HepG2 (cell line): ENCODE measurements at regions not wholly inside any gene's neighbourhood (a gene's known extent, or its start where the extent isn't known, plus 50 kb on each side); places are given as distances from the start of the nearest gene placed in this dataset.

Source experiments
- ATAC-seq: fragments of 200-7000 bp; cut with Tn5 transposase; 3 replicates; pipeline ENCODE4 v1.9.1; 2020; ENCODE audit warnings: mild to moderate bottlenecking, moderate library complexity
- BruUV-seq: library from RNA; stranded (reverse); fragments of 400-500 nt; replicated peaks from 2 replicates; lab custom pipeline; 2021; lab: Mats Ljungman, UMichigan
- CTCF ChIA-PET: fragments of 300-600 bp; formaldehyde crosslinking; extraction: SDS; loops from one replicate; lab custom pipeline; 2021; ENCODE audit warnings: low total read pairs, inconsistent platforms, low intra/inter-chr PET ratio; lab: Yijun Ruan, JAX
- POLR2A ChIA-PET: fragments of 350-600 bp; sonication (Branson Sonifier 250); formaldehyde crosslinking; loops from one replicate; lab custom pipeline; 2020; ENCODE audit warnings: antibody characterized with exemption, inconsistent platforms; lab: Yijun Ruan, JAX
- DNase-seq: peaks from one replicate; pipeline ENCODE4 v3.0.0-alpha.2; 2015; ENCODE audit warnings: low spot score
- FAIRE-seq: peaks from 3 replicates; lab custom pipeline; 2011; peaks lifted over from hg19 to GRCh38; lab: Jason Lieb, UNC
- H2AFZ ChIP-seq: one replicate; pipeline ENCODE4 v1.6.1; 2011; ENCODE audit warnings: low read length, inconsistent platforms
- H3K27ac ChIP-seq: fragments of 300-600 bp; 3 replicates; pipeline ENCODE4 v1.8.0; 2011; ENCODE audit warnings: mixed run types, mild to moderate bottlenecking, mixed read lengths, low read length, inconsistent platforms; ENCODE audit not compliant: insufficient read depth; ENCODE audit errors: extremely low read length
- H3K27me3 ChIP-seq, 2 experiments: fragments of 200-600 bp in 1 of 2; 2 replicates in 1 of 2; 3 replicates in 1 of 2; pipeline versions ENCODE4 v1.6.0 to v1.8.0; 2011; ENCODE audit warnings: low read length in 2 of 2, mild to moderate bottlenecking in 2 of 2, moderate library complexity in 2 of 2, inconsistent platforms in 1 of 2; ENCODE audit not compliant: insufficient read depth in 2 of 2, control insufficient read depth in 1 of 2
- H3K36me3 ChIP-seq, 2 experiments: fragments of 200-600 bp in 1 of 2; replicated peaks in 1 of 2; 2 replicates in 1 of 2; 3 replicates in 1 of 2; pipeline versions ENCODE4 v1.5.1 to v1.8.0; 2011; ENCODE audit warnings: low read length in 2 of 2, inconsistent platforms in 1 of 2; ENCODE audit not compliant: insufficient read depth in 2 of 2, control insufficient read depth in 1 of 2
- H3K4me1 ChIP-seq: 2 replicates; pipeline ENCODE4 v1.5.1; 2012; ENCODE audit warnings: low read length, inconsistent platforms; ENCODE audit not compliant: insufficient read depth
- H3K4me2 ChIP-seq: 2 replicates; pipeline ENCODE4 v1.6.0; 2011; ENCODE audit warnings: low read depth, low read length, inconsistent platforms
- H3K4me3 ChIP-seq, 3 experiments: fragments of 200-600 bp in 1 of 3; sonication (generic), shearing (Covaris generic) in 1 of 3; replicated peaks in 1 of 3; 2 replicates each; pipeline ENCODE4 v1.5.1; 2011 to 2016; ENCODE audit warnings: low read length in 3 of 3, inconsistent platforms in 2 of 3, low read depth in 2 of 3, mild to moderate bottlenecking in 2 of 3, control low read depth in 1 of 3, mixed read lengths in 1 of 3; ENCODE audit not compliant: insufficient read depth in 1 of 3
- H3K79me2 ChIP-seq: one replicate; pipeline ENCODE4 v1.6.1; 2011; ENCODE audit warnings: low read length, inconsistent platforms; ENCODE audit not compliant: insufficient read depth
- H3K9ac ChIP-seq: 2 replicates; pipeline ENCODE4 v1.6.0; 2011; ENCODE audit warnings: mild to moderate bottlenecking, low read depth, low read length, inconsistent platforms; ENCODE audit not compliant: insufficient read depth
- H3K9me3 ChIP-seq: 2 replicates; pipeline ENCODE4 v1.5.1; 2012; ENCODE audit warnings: mild to moderate bottlenecking, low read length
- H4K20me1 ChIP-seq: 2 replicates; pipeline ENCODE4 v1.6.0; 2011; ENCODE audit warnings: inconsistent platforms, mild to moderate bottlenecking, low read length, moderate library complexity; ENCODE audit not compliant: insufficient read depth
- CC2D1A ChIP-seq: sonication (generic); formaldehyde crosslinking; IDR thresholded peaks from 2 replicates; pipeline ENCODE4 v1.8.1; 2023; ENCODE audit warnings: mild to moderate bottlenecking, missing genetic modification reagents
- CEBPZ ChIP-seq: IDR thresholded peaks from 2 replicates; pipeline ENCODE4 v1.6.1; 2012; ENCODE audit warnings: low read length, improper control_type of control experiment
- ETS1 ChIP-seq: sonication (generic); formaldehyde crosslinking; IDR thresholded peaks from 2 replicates; pipeline ENCODE4 v1.4.0; 2020; ENCODE audit warnings: missing genetic modification reagents
- MAF1 ChIP-seq: sonication (generic); formaldehyde crosslinking; IDR thresholded peaks from 2 replicates; pipeline ENCODE4 v1.5.0; 2020; ENCODE audit warnings: missing genetic modification reagents, borderline replicate concordance
- PAF1 ChIP-seq: IDR thresholded peaks from 2 replicates; pipeline ENCODE4 v1.6.1; 2016; ENCODE audit warnings: missing genetic modification reagents, missing compliant biosample characterization
- SIX1 ChIP-seq: sonication (generic); formaldehyde crosslinking; IDR thresholded peaks from 2 replicates; pipeline ENCODE4 v1.4.0; 2020; ENCODE audit warnings: missing genetic modification reagents, borderline replicate concordance
- U2AF1 ChIP-seq: fragments of 200-400 bp; formaldehyde crosslinking; optimal IDR thresholded peaks from 2 replicates; pipeline ENCODE3; 2017; ENCODE audit warnings: mild to moderate bottlenecking, low read depth, low read length
- ZFP62 ChIP-seq: sonication (generic); formaldehyde crosslinking; IDR thresholded peaks from 2 replicates; pipeline ENCODE4 v1.4.0; 2020; ENCODE audit warnings: missing genetic modification reagents
- ZKSCAN5 ChIP-seq: sonication (generic); formaldehyde crosslinking; IDR thresholded peaks from 2 replicates; pipeline ENCODE4 v1.5.1; 2020; ENCODE audit warnings: mild to moderate bottlenecking, missing genetic modification reagents
- ZNF296 ChIP-seq: sonication (generic); formaldehyde crosslinking; conservative IDR thresholded peaks from 2 replicates; pipeline ENCODE4 v1.5.0; 2020; ENCODE audit warnings: mild to moderate bottlenecking, missing genetic modification reagents
- ZNF598 ChIP-seq: sonication (generic); formaldehyde crosslinking; IDR thresholded peaks from 2 replicates; pipeline ENCODE4 v1.5.1; 2020; ENCODE audit warnings: mild to moderate bottlenecking, missing genetic modification reagents, borderline replicate concordance
- WGBS: methylation state at CpG from one replicate; pipeline ENCODE4 v1.1.6; 2017; ENCODE audit warnings: low lambda C conversion rate; 5-methylcytosine and 5-hydroxymethylcytosine counted together
- in situ Hi-C: cut with HindIII; loops from 2 replicates; pipeline ENCODE4 v1.10.0; 2017; ENCODE audit warnings: low pct_unique_long_range_greater_than_20kb; ENCODE audit not compliant: extremely low pct_ligation_motif_present
- intact Hi-C: fragments of 100-400 bp; cut with micrococcal nuclease; formaldehyde crosslinking; loops from one replicate; pipeline ENCODE4 v1.10.0; 2022; ENCODE audit not compliant: unreplicated experiment
- TF ChIP-seq, protein P1 (sequence below): sonication (generic); formaldehyde crosslinking; IDR thresholded peaks from 2 replicates; pipeline ENCODE4 v1.4.0; 2020; ENCODE audit warnings: missing genetic modification reagents, borderline replicate concordance

GRCh38 chr2:18047896-18048657 is 169.6 kb downstream of the KCNS3 start:
- no peak overlapping the region for H3K27ac ChIP-seq
- 11% methylated on average over 10 of the region's 10 CpGs for WGBS
- H3K27me3 ChIP-seq = 0 out of 5 replicates have a peak, but pooled peaks cover 0 to 4% of the 10 kb centered on the region in 2 experiments
- FAIRE-seq (no peak), ATAC-seq (no peak), DNase-seq (no peak)
- no peak overlapping the region for H3K4me2 ChIP-seq
- no peaks in the 10 kb centered on the region for H3K4me1 ChIP-seq
- H3K4me3 ChIP-seq = no peak overlapping the region
- in situ Hi-C loops = no loop called here
- ChIA-PET POLR2A (no interaction called here), CTCF (no interaction called here)
- no peak overlapping the region for H2AFZ ChIP-seq
- no peaks in the 10 kb centered on the region for H4K20me1 ChIP-seq
- no TSS peak for BruUV-seq
- H3K9me3 ChIP-seq = no peaks in the 10 kb centered on the region
- intact Hi-C loops = no loop called here
- no peaks in the 10 kb centered on the region for H3K36me3 ChIP-seq
- no peaks in the 10 kb centered on the region for H3K79me2 ChIP-seq
- TF ChIP-seq CC2D1A (CRISPR knock-in tag) (no peak), PAF1 (no peak), ZNF296 (CRISPR knock-in tag) (no peak), U2AF1 (no peak), ZKSCAN5 (CRISPR knock-in tag) (no peak), ZFP62 (CRISPR knock-in tag) (no peak)
- TF ChIP-seq, protein P1, sequence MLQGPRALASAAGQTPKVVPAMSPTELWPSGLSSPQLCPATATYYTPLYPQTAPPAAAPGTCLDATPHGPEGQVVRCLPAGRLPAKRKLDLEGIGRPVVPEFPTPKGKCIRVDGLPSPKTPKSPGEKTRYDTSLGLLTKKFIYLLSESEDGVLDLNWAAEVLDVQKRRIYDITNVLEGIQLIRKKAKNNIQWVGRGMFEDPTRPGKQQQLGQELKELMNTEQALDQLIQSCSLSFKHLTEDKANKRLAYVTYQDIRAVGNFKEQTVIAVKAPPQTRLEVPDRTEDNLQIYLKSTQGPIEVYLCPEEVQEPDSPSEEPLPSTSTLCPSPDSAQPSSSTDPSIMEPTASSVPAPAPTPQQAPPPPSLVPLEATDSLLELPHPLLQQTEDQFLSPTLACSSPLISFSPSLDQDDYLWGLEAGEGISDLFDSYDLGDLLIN (CRISPR knock-in tag) = no peak
- TF ChIP-seq, all 625 proteins: peak for 0
- H3K9ac ChIP-seq = no peak overlapping the region

DNA sequence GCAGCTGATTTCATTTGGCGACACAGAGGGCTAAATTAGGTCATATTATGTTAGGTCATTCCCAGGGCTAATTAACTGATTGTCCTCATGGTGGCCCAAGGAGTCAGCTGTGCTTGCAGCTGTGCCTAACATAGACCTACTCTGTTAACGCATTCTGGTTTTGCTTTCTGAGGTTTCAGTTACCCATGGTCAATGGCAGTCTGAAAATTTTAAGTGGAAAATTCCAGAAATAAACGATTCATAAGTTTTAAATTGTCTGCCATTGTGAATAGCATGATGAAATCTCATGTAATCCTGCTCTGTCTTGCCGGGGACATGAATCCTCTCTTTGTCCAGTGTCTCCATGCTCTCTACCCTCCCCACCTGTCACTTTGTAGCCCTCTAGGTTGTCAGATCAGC is 168.7 kb downstream of the KCNS3 start:
- Histone ChIP-seq H3K9me3 (no peaks in the 10 kb centered on the region), H3K36me3 (no peaks in the 10 kb centered on the region), H3K79me2 (no peaks in the 10 kb centered on the region), H3K27ac (no peak overlapping the region), H3K4me2 (no peak overlapping the region), H3K4me1 (no peaks in the 10 kb centered on the region), H3K9ac (no peak overlapping the region), H3K4me3 (no peak overlapping the region), H3K27me3 (0 out of 5 replicates have a peak, but pooled peaks cover 0 to 4% of the 10 kb centered on the region in 2 experiments), H4K20me1 (no peaks in the 10 kb centered on the region), H2AFZ (no peak overlapping the region)
- in situ Hi-C loops (no loop called here), intact Hi-C loops (no loop called here)
- no peak for FAIRE-seq
- ChIA-PET POLR2A (no interaction called here), CTCF (no interaction called here)
- no peak for ATAC-seq
- no peak for DNase-seq
- 8% methylated on average over 4 of the region's 4 CpGs for WGBS
- BruUV-seq = no TSS peak
- TF ChIP-seq MAF1 (CRISPR knock-in tag) (no peak), CEBPZ (no peak), ETS1 (no peak), SIX1 (CRISPR knock-in tag) (no peak), ZNF598 (CRISPR knock-in tag) (no peak)
